Ectodermal cell (in vitro differentiated cells): ENCODE measurements at regions not wholly inside any gene's neighbourhood (a gene's known extent, or its start where the extent isn't known, plus 50 kb on each side); places are given as distances from the start of the nearest gene placed in this dataset.
"Not testable (repeated sequence)": the region's sequence is repeated elsewhere in the genome, so short reads cannot be mapped to it uniquely, and the experiment has no call there.

ENCODE experiments used
- H3K27ac ChIP-seq: 2 replicates; pipeline ENCODE4 v1.7.0; 2013; ENCODE audit warnings: mild to moderate bottlenecking, low read depth, low read length; ENCODE audit not compliant: insufficient read depth, poor library complexity, severe bottlenecking
- H3K27me3 ChIP-seq: 2 replicates; pipeline ENCODE4 v1.7.0; 2013; ENCODE audit warnings: mild to moderate bottlenecking, low read length; ENCODE audit not compliant: insufficient read depth, control insufficient read depth, poor library complexity, severe bottlenecking
- H3K36me3 ChIP-seq: one replicate; pipeline ENCODE4 v1.7.0; 2013; ENCODE audit warnings: low read length; ENCODE audit not compliant: control insufficient read depth, insufficient read depth
- H3K4me1 ChIP-seq: one replicate; pipeline ENCODE4 v1.7.0; 2013; ENCODE audit warnings: low read length; ENCODE audit not compliant: control insufficient read depth, insufficient read depth
- H3K4me3 ChIP-seq: 2 replicates; pipeline ENCODE4 v1.7.0; 2013; ENCODE audit warnings: low read depth, low read length, control low read depth; ENCODE audit not compliant: insufficient read depth
- H3K9me3 ChIP-seq: 2 replicates; pipeline ENCODE4 v1.7.0; 2013; ENCODE audit warnings: mild to moderate bottlenecking, low read length, moderate library complexity; ENCODE audit not compliant: control insufficient read depth
- WGBS, 2 experiments: methylation state at CpG; one replicate each; pipeline ENCODE4 v1.1.7; 2013; ENCODE audit warnings: missing lambda C conversion rate in 2 of 2; 5-methylcytosine and 5-hydroxymethylcytosine counted together

DNA sequence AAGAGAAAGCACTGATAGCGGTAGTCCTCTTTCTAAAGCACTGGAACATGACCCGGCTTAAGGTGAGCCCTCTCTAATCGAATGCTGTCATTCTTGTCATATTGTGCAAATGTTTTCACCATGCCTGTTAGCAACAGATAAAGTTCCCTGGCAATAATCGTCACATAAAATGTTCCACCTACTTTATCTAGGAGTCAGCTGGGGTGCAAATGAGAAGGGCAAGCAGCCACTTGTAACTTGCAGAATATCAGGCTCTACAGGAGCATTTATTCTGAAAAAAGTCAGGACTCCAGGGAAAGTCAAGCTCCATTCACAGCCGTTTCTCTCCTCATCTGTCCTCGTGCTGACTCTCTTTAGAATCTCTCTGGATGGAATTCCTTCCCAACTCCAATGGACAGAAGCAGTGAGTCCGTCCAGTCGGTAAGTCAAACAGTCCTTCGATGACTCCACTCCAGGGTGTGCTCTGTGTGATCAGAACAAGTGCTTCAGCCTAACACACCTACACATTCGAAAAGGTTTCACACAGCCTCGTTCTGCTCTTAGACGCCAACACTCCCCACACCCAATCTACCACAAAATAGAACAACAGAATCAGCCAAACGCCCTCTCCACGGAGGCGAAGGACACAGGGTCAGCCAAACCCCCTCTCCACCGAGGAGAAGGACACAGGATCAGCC, 101.7 kb upstream of the FRG1 start:
- no peaks in the 10 kb centered on the region for H3K27me3 ChIP-seq
- 85 to 87% methylated on average over 16 of the region's 16 CpGs for WGBS, 2 experiments

DNA sequence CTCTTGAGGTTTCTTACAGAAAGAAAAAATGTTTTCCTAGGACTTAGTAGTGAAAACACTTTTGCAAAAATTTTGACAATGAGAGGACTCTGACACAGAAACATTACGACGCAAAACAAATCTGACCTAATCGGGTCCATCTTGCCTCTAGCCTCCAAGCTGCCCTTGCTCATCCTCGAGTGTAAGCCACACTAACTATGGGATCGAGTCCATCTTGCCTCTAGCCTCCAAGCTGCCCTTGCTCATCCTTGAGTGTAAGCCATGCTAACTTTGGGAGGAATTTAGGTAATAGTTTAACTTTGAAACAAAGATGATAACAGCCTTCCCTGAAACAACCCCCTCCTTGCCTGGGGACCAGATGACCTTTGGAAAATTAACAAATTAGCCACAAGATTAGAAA, 100.3 kb upstream of the FRG1 start:
- 95% methylated on average over 5 of the region's 5 CpGs for WGBS, 2 experiments

More for the DNA sequence above, 101.7 kb upstream of the FRG1 start:
- H3K27ac ChIP-seq = no peak overlapping the region
- H3K9me3 ChIP-seq = no peaks in the 10 kb centered on the region
- no peaks in the 10 kb centered on the region for H3K4me1 ChIP-seq
- H3K36me3 ChIP-seq = no peaks in the 10 kb centered on the region
- no peak overlapping the region for H3K4me3 ChIP-seq

DNA sequence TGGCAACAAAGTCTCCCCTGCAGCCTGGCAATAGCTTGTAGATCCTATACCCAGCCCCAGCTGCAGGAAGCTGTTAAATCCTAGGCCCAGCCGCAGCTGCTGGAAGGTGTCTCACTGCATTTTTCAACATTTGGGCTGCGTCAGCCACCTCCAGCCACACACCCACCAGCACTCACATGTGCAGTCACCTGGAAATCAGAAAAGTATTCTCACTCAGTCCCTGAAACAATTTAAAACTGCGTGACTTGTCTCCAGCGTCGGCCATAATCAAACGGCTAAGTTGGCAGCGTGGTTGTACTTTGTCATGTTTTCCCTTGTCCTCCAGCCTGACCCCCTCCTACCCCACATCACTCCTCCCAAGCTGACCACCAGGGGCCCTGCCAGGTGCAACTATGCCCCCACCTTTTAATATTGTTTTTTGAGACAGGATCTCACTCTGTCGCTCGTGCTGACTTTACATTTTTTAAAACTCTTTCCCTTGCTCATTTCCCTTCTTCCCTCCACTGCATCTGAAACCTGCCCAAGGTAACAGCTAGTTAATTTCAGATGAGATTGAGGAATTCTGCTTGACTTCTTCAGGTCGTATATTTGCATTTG, 97.2 kb upstream of the FRG1 start:
- Histone ChIP-seq H3K27me3 (no peaks in the 10 kb centered on the region), H3K27ac (no peak overlapping the region), H3K4me1 (no peaks in the 10 kb centered on the region), H3K4me3 (no peak overlapping the region), H3K36me3 (no peaks in the 10 kb centered on the region), H3K9me3 (no peaks in the 10 kb centered on the region)
- 91% methylated on average over 10 of the region's 10 CpGs for WGBS, 2 experiments

More for the DNA sequence above, 100.3 kb upstream of the FRG1 start:
- Histone ChIP-seq H3K27ac (no peak overlapping the region), H3K27me3 (no peaks in the 10 kb centered on the region), H3K9me3 (no peaks in the 10 kb centered on the region), H3K4me1 (no peaks in the 10 kb centered on the region), H3K4me3 (no peak overlapping the region), H3K36me3 (no peaks in the 10 kb centered on the region)

DNA sequence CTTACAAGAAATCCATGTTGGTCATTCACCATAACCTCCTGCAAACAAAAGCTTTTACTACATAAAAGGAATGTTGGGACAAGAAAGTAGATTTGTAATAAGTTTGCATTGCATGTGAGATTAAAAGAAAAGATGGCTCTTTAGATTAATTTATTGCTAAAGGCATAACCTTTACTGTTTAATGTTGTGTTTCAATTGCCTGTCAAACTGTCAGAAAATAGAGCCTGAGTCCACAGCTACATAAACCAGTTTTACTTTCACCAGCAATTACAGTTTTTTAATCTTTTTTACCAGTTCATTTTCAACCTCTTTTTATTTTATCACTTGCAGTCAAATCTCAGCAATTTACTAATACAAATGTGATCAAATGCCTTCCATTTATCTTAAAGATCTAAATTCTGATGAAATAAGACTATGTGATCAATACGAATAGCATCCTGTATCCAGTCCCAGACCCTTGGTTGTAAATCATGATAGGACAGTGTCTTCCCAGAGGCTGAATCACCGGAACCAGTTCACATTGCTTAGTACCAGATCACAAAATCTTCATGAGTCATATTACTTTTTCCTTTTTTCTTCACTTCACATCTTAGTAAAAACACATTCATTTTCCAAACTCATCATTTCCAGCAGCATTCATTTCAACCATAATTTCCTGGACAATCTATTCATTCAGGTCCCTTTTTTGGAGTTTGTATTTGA, 95.4 kb upstream of the FRG1 start:
- Histone ChIP-seq H3K27ac (no peak overlapping the region), H3K4me3 (no peak overlapping the region), H3K9me3 (no peaks in the 10 kb centered on the region), H3K36me3 (no peaks in the 10 kb centered on the region), H3K27me3 (no peaks in the 10 kb centered on the region), H3K4me1 (no peaks in the 10 kb centered on the region)
- WGBS, 2 experiments = 93 to 100% methylated on average over 2 of the region's 2 CpGs

DNA sequence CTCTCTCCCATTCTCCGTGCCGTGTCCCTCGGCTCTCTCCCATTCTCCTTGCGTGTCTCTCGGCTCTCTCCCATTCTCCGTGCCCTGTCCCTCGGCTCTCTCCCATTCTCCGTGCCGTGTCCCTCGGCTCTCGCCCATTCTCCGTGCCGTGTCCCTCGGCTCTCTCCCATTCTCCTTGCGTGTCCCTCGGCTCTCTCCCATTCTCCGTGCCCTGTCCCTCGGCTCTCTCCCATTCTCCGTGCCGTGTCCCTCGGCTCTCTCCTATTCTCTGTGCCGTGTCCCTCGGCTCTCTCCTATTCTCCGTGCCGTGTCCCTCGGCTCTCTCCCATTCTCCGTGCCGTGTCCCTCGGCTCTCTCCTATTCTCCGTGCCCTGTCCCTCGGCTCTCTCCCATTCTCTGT, 94.6 kb upstream of the FRG1 start:
- not testable (repeated sequence) for H3K27me3 ChIP-seq, H3K27ac ChIP-seq, H3K4me1 ChIP-seq, H3K36me3 ChIP-seq, H3K9me3 ChIP-seq, H3K4me3 ChIP-seq
- 89 to 91% methylated on average over 29 to 30 of the region's 31 CpGs for WGBS, 2 experiments

DNA sequence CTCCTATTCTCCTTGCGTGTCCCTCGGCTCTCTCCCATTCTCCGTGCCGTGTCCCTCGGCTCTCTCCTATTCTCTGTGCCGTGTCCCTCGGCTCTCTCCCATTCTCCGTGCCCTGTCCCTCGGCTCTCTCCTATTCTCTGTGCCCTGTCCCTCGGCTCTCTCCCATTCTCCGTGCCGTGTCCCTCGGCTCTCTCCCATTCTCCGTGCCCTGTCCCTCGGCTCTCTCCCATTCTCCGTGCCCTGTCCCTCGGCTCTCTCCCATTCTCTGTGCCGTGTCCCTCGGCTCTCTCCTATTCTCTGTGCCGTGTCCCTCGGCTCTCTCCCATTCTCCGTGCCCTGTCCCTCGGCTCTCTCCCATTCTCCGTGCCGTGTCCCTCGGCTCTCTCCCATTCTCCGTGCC, 94.1 kb upstream of the FRG1 start:
- H3K4me3 ChIP-seq, H3K9me3 ChIP-seq, H3K36me3 ChIP-seq, H3K27me3 ChIP-seq, H3K4me1 ChIP-seq, H3K27ac ChIP-seq: not testable (repeated sequence)
- 88 to 89% methylated on average over 27 of the region's 27 CpGs for WGBS, 2 experiments

DNA sequence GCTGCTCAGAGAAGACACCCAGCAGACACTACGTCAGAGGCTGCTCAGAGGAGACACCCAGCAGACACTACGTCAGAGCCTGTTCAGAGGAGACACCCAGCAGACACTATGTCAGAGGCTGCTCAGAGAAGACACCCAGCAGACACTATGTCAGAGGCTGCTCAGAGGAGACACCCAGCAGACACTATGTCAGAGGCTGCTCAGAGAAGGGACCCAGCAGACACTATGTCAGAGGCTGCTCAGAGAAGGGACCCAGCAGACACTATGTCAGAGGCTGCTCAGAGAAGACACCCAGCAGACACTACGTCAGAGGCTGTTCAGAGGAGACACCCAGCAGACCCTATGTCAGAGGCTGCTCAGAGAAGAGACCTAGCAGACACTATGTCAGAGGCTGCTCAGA, 92.0 kb upstream of the FRG1 start:
- H3K27me3 ChIP-seq, H3K36me3 ChIP-seq, H3K4me1 ChIP-seq, H3K27ac ChIP-seq, H3K9me3 ChIP-seq, H3K4me3 ChIP-seq: not testable (repeated sequence)
- WGBS, 2 experiments = 52 to 54% methylated on average over 3 of the region's 3 CpGs

DNA sequence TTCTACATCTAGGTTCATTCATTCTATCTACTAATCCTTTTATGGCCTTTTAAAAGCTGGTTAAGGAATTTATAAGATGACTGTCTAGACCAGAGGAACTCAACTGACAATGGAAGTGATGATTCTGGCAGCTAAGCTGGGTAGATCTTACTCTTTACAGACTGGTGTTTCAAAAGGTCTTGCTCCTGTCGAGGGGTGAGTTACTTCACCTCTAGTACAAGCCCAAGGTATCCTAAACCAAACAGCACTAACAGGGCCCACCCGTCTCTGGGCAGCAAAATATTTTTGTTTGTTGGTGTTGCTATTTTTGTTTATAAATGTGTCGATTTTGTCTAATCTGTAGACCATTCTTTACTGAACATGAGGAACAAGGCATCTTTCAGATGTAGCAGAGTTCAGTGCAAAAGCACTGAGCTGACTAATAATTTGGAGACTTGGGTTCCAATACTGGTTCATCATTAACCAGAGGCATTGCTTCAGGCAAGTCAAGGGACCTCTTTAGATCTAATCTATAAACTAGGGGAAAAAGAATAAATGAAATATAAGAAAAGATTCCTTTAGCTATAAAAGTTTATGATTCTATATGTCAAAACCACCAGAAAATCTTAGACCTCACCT, 90.3 kb upstream of the FRG1 start:
- 91 to 92% methylated on average over 3 of the region's 3 CpGs for WGBS, 2 experiments
- Histone ChIP-seq H3K27ac (no peak overlapping the region), H3K36me3 (no peaks in the 10 kb centered on the region), H3K4me1 (no peaks in the 10 kb centered on the region), H3K4me3 (no peak overlapping the region), H3K27me3 (no peaks in the 10 kb centered on the region), H3K9me3 (no peaks in the 10 kb centered on the region)

DNA sequence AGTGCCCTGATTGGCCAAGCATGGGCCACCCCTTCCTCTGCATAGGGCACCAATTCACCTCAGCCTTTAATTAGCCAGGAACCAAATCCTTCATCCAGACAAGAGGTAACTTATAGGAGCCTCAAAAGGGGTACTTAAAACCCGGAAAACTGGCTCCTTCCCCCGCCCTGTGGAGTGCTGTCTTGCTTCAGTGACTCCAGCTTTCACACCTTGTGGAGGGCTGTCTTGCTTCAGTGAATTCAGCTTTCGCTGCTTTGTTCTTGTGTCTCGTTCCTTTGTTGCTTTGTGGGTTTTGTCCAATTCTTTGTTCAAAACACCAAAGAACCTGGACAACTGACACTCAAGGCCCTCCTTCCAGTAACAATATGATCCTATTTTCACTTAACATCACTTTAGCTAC, 82.2 kb upstream of the FRG1 start:
- H3K4me1 ChIP-seq = no peaks in the 10 kb centered on the region
- H3K36me3 ChIP-seq = no peaks in the 10 kb centered on the region
- H3K4me3 ChIP-seq = no peak overlapping the region
- no peaks in the 10 kb centered on the region for H3K9me3 ChIP-seq
- 84 to 86% methylated on average over 4 of the region's 4 CpGs for WGBS, 2 experiments
- no peaks in the 10 kb centered on the region for H3K27me3 ChIP-seq
- no peak overlapping the region for H3K27ac ChIP-seq

DNA sequence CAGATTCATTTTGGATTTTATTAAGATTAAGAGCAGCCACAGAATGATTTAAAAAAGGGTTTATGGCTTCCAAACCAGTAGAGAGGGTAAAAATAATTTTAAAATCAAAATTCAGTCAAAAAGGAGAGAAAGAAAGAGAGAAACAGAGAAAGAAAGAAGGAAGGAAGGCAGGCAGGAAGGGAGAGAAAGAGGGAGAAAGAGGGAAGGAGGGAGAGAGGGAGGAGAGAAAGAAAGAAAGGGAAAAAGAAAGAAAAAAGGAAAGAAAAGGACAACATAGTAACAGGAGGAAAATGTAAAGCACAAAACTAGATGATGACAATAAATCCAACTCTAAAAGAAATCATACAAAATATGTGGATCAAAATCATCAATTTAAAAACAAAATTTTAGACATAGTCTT, 79.6 kb upstream of the FRG1 start:
- Histone ChIP-seq H3K36me3 (no peaks in the 10 kb centered on the region), H3K9me3 (no peaks in the 10 kb centered on the region), H3K27me3 (no peaks in the 10 kb centered on the region), H3K4me1 (no peaks in the 10 kb centered on the region), H3K27ac (no peak overlapping the region), H3K4me3 (no peak overlapping the region)
